Coronary artery (tissue), 2 donors: ENCODE measurements at regions not wholly inside any gene's neighbourhood (a gene's known extent, or its start where the extent isn't known, plus 50 kb on each side); places are given as distances from the start of the nearest gene placed in this dataset.

ENCODE experiments used
- DNase-seq: peaks from one replicate; pipeline ENCODE4 v3.0.0-alpha.2; 2017; ENCODE audit warnings: low spot score
- H3K27ac ChIP-seq, 2 donors: fragments of 200-600 bp; sonication (generic); one replicate each; pipeline ENCODE4 v1.5.1; 2016 to 2019
- H3K4me3 ChIP-seq: fragments of 200-600 bp; sonication (generic); 2 replicates; pipeline ENCODE4 v1.5.1; 2016; ENCODE audit warnings: mild to moderate bottlenecking, moderate library complexity
- CTCF ChIP-seq: fragments of 200-600 bp; sonication (generic); IDR thresholded peaks from one replicate; pipeline ENCODE4 v1.5.1; 2019; ENCODE audit warnings: antibody characterized with exemption

GRCh38 chr20:11832397-11832796, 85.3 kb upstream of the BTBD3 start:
- DNase-seq: no peak
- no peak overlapping the region for H3K27ac ChIP-seq
- TF ChIP-seq CTCF: no peak
- H3K4me3 ChIP-seq: no peak overlapping the region

GRCh38 chr20:11832851-11833250, 84.8 kb upstream of the BTBD3 start:
- TF ChIP-seq CTCF: no peak
- Histone ChIP-seq H3K4me3 (no peak overlapping the region), H3K27ac (no peak overlapping the region)
- DNase-seq: no peak

- Histone ChIP-seq H3K27ac (no peak overlapping the region), H3K4me3 (no peak overlapping the region)
- no peak for TF ChIP-seq CTCF
- DNase-seq: no peak
Observed at GRCh38 chr20:11833825-11834224, 83.9 kb upstream of the BTBD3 start.

GRCh38 chr20:11838076-11838636, 79.5 kb upstream of the BTBD3 start:
- DNase-seq: no peak
- no peak for TF ChIP-seq CTCF
- Histone ChIP-seq H3K4me3 (no peak overlapping the region), H3K27ac (no peak overlapping the region)

GRCh38 chr20:11841972-11842461, 75.7 kb upstream of the BTBD3 start:
- H3K27ac ChIP-seq: no peak overlapping the region
- no peak for DNase-seq
- TF ChIP-seq CTCF: no peak
- no peak overlapping the region for H3K4me3 ChIP-seq

- no peak for DNase-seq
- H3K4me3 ChIP-seq: no peak overlapping the region
- H3K27ac ChIP-seq: no peak overlapping the region
- no peak for TF ChIP-seq CTCF
Observed at GRCh38 chr20:11843289-11843688, 74.4 kb upstream of the BTBD3 start.

GRCh38 chr20:11844691-11845090, 73.0 kb upstream of the BTBD3 start:
- no peak overlapping the region for H3K4me3 ChIP-seq
- no peak overlapping the region for H3K27ac ChIP-seq
- no peak for TF ChIP-seq CTCF
- no peak for DNase-seq
